ENCODE measurements at regions not wholly inside any gene's neighbourhood (a gene's known extent, or its start where the extent isn't known, plus 50 kb on each side); places are given as distances from the start of the nearest gene placed in this dataset.

DNA sequence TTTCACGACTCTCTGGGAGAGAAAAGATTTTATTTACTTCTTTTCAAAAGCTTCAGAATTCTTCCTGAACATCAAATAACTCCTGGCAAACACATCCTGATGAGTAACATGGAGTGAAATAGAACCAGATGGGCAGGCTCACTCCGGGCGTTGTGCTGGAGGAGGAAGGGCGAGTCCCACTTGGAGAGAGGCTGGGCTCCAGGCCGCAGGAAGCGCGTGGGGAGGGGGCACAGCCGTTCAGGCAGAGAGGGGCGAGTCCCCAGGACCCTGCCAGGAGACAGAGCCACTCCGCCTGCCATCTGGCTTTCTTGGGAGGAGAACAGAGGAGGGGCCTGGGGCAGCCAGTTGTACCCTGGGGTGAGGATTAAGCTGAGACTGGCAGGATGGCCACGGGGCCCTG is 265.9 kb upstream of the ZMIZ1 start:
- TF ChIP-seq, protein P1, sequence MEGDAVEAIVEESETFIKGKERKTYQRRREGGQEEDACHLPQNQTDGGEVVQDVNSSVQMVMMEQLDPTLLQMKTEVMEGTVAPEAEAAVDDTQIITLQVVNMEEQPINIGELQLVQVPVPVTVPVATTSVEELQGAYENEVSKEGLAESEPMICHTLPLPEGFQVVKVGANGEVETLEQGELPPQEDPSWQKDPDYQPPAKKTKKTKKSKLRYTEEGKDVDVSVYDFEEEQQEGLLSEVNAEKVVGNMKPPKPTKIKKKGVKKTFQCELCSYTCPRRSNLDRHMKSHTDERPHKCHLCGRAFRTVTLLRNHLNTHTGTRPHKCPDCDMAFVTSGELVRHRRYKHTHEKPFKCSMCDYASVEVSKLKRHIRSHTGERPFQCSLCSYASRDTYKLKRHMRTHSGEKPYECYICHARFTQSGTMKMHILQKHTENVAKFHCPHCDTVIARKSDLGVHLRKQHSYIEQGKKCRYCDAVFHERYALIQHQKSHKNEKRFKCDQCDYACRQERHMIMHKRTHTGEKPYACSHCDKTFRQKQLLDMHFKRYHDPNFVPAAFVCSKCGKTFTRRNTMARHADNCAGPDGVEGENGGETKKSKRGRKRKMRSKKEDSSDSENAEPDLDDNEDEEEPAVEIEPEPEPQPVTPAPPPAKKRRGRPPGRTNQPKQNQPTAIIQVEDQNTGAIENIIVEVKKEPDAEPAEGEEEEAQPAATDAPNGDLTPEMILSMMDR (IDR thresholded peaks at IDR 0.05): no peak
- no peak for TF ChIP-seq POLR2A (IDR thresholded peaks at IDR 0.05)

Measured in right lobe of liver (tissue), 4 donors.